ENCODE measurements at regions not wholly inside any gene's neighbourhood (a gene's known extent, or its start where the extent isn't known, plus 50 kb on each side); places are given as distances from the start of the nearest gene placed in this dataset.
"Not testable (repeated sequence)": the region's sequence is repeated elsewhere in the genome, so short reads cannot be mapped to it uniquely, and the experiment has no call there.

DNA sequence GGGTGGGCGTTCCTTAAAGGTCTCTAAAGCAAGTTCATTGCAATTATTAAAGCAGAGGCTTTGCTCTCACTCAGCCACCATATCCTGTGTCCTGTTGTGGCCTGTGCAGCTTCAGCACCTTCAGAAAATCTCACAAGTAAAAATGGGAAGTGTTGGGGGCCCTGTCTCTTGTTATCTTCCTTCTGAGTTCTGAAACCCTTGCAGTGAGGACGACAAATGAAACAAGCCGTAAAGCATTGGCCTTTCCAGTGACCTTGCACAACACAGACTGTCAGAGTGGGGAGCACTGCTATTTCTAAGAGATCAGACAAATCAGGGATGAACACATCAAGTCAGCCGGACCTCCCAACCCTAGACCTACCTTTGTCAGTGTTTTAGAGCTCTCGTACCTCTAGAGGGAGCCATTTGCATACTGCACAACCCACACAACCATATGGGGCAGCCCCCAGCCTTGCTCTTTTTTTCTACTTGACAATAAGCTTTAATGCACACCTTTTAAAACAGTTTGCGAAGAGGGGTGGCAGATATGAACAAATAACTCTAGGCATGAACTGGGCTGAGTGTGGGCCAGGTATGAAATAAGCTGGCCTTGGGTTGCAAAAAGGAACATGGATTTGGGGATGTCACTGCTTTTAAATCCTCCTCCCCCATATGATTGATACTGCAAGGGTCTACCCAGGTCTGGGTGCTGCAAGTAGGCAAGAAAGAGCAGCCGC lies 89.8 kb downstream of the KATNIP start:
- DNase-seq (ENCODE audit: low read depth): no peak

DNA sequence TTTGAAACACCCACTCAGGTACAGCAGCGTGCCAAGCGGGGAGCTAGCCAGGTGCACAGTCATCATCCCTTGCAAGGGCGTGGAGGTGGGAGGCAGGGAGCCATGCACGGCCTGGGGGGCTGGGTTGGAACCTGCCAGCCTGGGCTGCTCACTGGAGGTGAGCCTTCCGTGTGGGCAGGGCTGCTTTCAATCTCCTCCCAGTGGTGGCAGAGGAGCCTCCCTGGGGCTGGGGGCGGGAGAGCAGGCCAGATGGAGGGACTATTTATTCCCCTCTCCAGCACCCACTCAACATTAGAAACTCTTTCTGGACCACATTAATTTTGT lies 90.3 kb downstream of the KATNIP start:
- no peak for DNase-seq (ENCODE audit: low read depth)

DNA sequence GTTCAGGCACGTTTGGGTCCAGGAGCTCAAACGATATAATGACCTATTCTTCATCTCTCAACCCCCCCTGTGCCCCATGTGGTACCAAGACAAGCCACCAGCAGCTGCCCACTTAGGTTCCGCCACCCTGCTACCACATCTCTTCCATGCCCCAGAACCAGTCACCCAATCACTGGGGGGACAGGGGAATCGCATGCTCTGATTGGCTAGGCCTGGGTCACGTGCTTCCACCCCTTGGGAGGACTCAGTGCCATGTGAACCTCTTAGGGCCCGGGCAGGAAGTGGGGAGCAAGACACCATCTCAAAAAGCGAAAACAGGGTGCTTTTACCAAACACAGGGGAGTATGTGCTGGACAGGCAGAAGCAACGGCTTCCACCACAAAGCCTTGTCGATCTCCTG lies 91.3 kb downstream of the KATNIP start:
- DNase-seq (ENCODE audit: low read depth): no peak

DNA sequence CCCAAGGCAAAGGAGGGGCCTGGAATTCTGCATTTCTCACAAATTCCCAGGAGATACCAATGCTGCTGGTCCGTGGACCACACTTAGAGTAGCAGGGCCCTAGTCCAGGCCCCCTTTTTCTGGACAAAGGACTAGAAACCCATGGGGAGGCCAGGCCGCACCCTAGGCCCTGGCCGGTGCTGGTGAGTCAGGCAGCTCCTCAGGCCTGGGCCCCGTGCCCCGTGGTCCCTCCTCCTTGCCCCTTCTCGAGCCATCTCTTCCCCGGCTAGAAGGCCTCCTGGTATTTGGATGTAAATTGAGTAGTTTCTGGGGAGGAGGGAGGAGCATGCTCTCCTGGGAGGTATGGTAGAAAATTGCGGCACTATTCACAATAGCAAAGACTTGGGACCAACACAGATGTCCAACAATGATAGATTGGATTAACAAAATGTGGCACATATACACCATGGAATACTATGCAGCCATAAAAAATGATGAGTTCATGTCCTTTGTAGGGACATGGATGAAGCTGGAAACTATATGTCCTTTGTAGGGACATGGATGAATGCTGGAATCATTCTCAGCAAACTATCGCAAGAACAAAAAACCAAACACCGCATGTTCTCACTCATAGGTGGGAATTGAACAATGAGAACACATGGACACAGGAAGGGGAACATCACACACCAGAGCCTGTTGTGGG lies 91.9 kb downstream of the KATNIP start:
- not testable (repeated sequence) for DNase-seq (ENCODE audit: low read depth)

DNA sequence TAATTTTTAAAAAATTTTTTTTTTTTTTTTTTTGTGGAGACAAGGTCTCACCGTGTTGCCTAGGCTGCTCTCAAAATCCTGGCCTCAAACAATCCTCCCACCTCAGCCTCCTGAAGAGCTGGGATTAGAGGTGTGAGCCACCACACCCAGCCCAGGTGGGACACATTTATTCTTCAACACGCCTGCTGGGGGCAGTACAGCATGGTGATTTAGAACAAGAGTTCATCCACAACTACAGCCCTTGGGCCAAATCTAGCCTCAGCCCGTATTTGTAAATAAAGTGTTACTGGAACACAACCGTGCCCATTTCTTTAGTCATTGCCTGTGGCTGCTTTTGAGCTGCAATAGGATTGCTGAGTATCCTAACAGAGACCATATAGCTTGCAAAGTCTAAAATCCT lies 92.8 kb downstream of the KATNIP start:
- no peak for DNase-seq (ENCODE audit: low read depth)

DNA sequence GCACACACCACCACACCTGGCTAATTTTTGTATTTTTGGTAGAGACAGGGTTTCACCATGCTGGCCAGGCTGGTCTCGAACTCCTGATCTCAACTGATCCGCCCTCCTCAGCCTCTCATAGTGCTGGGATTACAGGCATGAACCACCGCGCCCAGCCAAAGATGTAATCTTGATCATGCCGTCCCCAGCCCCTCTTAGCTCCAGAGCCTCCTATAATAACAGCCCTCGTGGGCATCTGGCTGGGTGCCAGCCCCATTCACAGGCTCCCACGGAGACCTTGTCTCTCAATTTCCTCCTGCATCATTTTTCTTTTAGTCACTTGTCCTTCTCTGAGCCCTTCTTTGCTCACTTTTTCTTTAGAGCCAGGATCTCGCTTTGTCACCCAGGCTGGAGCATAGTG lies 94.2 kb downstream of the KATNIP start:
- no peak for DNase-seq (ENCODE audit: low read depth)

DNA sequence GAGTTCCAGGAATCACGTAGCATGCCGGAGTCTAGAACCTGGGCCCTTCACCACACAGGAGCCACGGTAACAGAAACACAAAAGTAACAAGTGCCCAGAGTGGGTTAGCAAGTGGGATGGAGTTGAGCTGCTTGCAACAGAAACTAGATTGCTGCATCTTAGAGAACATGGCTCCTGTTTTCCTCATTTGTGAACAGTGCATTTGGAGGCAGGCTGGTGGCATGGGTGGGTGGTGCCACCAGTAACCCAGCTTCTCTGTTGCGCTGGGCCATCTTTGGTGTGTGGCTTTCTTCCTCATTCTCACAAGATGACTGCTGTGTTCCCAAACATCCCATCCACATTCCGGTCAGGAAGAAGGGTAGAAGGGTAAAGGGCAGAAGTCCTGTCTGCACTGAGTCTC lies 95.5 kb downstream of the KATNIP start:
- DNase-seq (ENCODE audit: low read depth): no peak

DNA sequence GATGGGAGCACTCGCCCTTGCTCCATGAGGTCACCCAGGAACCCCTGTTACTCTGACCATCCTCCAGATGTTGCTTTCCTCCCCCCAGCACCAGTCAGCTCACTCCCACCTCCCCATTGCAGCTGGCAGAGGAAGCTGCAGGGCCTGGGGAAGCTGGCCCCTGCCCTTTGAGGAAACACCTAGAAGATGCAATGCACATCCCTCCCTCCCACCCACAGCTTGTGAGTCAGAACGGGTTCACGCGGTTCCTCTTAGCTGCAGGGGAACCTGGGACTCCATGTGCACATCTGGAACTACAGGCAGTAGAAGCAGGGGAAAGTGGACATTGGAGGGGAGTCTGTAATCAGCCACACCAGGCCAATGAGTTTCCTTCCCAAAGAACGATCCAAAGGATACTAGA lies 96.9 kb downstream of the KATNIP start:
- no peak for DNase-seq (ENCODE audit: low read depth)

DNA sequence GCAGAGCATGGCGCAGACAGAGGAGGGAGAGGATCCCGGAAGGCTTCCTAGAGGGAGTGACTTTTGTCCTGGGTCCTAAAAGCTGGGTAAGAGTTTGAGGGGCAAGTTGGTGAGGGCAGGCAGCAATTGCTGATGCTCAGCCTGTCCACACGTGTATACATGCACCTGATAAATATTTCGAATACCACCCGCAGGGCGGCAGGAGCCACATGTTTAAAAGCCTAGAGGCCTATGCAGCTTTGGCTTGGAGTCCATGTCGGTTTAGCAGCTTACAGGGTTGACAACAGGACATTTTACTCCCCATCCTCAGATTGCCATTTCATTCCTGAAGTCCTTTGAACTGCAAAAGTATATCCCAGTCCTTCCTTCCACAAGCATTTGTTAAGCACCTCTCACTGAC lies 99.1 kb downstream of the KATNIP start:
- DNase-seq (ENCODE audit: low read depth): no peak

DNA sequence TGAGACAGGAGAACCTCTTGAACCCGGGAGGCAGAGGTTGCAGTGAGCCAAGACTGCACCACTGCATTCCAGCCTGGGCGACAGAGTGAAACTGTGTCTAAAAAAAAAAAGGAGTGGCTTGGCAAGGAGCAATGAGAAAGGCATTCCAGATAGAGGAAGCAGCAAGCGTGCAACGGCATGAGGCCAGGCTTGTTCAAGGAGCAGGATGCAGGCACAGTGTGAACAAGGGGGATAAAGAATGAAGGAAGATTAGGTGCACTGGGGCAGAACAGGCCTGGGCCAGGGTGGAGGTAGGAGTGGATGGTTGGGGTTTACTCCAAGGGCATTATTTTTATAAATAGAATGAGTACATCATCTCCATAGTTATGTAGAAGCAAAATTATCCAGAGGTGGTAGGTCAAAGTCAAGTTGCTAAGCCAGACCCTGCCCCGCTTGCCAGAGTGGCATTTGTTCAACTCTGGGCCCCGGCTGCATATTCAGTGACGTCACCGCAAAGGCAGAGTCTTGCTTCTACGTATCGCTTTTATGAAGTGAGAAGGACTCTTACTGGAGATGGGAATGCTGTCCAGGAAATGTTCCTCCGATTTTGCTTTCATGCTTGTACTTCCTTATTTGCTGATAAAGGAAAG lies 100.2 kb downstream of the KATNIP start:
- no peak for DNase-seq (ENCODE audit: low read depth)

DNA sequence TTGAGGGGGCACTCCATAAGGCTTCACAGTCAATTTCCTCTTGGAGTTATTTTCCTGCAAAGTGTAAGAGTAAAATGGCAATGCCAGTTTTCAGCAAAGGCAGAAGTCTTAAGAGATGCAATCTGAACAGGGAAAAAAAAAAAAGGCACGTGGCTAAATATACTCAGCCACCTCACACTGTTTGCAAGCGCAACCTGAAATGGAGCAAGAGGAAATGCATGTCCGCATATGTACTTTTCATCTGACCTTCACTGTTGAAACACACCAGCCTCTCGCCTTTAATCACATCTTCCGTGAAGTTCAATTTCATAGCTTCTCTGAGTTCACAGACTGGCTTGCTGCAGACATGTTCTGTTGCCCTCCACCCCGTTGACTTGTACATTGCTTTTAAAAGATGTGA lies 101.4 kb downstream of the KATNIP start:
- DNase-seq (ENCODE audit: low read depth): no peak

DNA sequence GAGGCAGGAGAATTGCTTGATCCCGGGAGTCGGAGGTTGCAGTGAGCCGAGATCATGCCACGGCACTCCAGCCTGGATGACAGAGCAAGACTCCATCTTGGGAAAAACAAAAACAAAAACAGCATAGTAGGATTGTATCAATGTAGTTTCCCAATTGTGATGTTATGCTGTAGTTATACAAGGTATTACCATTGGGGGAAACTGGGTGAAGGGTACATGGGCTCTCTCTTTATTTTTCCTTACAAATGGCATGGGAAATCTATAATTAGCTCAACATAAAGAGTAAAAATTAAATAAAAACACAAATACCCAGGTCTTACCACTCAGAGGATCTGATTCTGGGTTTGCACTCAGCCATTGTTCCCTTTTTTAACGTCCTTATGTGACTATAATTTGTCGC lies 107.9 kb downstream of the KATNIP start:
- no peak for DNase-seq (ENCODE audit: low read depth)

DNA sequence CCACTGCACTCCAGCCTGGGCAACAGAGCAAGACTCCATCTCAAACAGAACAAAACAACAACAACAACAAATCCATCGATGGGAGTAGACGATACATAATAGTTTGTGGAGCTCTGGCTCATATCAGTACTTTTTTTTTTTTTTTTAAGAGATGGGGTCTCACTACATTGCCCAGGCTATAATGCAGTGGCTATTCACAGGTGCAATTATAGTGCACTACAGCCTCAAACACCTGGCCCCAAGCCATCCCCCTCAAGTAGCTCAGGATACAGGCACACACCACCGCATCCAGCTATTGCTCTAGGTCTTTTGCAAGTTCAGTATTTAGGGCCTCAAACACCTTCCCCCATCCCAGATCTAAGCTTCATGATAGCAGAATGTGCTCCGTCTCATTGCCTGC lies 110.6 kb downstream of the KATNIP start:
- no peak for DNase-seq (ENCODE audit: low read depth)

DNA sequence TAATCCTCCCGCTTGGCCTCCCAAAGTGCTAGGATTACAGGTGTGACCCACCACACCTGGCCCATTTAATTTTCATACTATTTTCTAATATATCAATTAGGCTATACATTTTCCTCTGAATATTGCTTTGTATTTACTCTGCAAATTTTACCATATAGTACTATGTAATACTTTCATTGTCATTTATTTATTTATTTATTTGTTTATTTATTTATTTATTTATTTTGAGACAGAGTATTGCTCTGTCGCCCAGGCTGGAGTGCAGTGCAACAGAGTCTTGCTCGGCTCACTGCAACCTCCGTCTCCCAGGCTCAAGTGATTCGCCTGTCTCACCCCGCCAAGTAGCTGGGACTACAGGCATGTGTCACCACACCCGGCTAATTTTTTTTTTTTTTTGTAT lies 113.3 kb downstream of the KATNIP start:
- not testable (repeated sequence) for DNase-seq (ENCODE audit: low read depth)

DNA sequence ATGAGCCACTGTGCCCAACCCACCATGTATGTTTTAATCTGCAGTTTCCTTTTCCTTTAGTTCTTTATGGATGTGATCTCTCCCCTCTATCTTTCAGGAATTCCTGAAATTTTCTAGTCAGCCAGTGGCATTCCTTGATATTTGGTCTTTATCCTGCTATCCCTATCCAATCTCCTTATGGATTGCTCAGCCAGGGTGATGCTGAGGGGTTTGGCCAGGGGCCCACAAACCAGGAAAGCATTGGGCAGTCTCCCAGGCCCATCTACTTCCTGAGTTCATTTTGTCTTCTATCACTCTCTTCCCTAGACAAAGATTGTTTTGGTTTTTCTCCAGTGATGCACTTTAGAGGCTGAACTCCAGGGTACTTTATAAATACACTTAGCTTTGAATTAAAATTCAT lies 115.9 kb downstream of the KATNIP start:
- DNase-seq (ENCODE audit: low read depth): no peak

DNA sequence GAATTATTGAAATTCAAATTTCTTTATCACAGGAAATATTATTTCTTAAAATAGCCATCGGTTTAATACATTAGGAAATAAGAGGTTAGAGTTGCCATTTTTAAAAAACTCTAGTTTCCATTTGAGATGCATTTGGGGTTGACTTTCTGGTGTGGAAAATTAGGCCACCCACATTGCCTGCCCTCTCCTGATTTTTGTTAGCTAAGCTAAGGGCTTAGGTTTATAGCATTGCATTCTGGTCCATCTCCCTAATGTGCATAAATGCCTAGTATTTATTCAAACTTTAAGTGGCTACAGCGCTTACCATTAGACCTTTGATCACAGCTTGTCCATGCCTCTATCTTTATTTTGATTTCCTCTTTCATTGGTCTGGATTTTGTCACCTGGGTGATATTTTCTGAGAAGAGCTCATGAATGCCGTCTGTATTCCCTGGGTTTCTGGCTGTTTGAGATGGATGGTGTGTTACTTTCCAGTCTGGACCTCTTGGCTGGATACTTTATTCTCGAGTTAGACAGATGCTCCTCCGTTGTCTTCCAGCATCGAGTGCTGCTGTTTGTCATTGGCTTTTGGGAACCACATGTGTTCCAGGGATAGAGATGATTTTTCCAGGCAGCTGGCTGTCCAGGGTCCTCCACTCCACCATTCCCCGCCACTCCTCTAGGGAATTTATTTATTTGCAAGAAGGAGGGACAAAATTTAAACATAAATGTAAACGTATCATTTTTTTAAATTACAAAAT lies 120.3 kb downstream of the KATNIP start:
- no peak for DNase-seq (ENCODE audit: low read depth)

DNA sequence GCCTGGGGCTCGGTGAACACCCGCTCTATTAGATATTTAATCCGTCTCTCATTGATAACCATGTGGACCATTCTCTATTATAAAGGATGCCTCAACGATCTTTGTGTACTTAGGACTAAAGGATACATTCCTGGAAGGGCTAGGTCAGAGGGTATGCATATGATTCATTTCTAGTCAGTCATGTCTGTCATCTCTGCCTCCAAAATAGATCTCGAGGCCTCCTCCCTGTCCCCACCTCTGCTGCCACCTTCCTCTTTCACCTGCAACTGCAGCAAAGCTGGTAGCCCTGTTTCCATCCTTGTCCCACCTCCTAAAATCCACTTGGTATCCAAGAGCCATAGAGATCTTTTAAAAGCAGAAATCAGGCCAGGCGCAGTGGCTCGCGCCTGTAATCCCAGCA lies 121.5 kb downstream of the KATNIP start:
- no peak for DNase-seq (ENCODE audit: low read depth)

DNA sequence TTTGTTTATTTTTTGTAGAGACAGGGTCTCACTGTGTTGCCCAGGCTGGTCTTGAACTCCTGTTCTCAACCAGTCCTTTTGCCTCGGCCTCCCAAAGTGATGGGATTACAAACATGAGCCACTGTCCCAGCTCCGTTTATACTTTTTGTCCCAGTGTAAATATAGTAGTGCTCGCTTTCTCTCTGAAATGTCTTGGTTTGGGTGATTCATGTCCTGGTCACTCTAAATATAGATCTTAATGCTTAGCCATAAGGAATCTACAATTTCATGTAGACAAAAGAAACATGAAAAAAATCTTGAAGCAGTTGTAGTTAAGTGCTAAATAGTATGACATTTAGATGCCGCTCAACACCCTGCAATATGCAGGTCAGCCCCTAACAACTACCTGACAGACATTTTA lies 126.9 kb downstream of the KATNIP start:
- no peak for DNase-seq (ENCODE audit: low read depth)

DNA sequence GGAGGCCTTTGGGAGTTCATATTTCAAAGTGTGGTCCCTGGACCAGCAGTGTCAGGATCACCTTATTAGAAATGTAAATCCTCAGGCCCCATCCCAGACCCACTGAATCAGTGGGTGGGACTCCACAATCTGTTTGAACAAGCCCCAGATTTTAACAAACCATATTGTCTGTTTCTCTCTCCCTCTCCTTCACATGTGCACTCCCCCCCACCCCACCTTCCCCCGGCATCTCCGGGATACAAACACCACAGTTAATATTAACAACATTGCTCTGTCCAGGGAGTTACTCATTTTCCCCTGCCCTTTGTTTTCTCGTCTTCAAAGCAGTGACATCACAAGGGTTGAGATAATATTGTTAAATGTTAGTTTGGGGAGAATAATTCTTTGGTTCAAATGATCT lies 127.3 kb downstream of the KATNIP start:
- DNase-seq (ENCODE audit: low read depth): no peak

DNA sequence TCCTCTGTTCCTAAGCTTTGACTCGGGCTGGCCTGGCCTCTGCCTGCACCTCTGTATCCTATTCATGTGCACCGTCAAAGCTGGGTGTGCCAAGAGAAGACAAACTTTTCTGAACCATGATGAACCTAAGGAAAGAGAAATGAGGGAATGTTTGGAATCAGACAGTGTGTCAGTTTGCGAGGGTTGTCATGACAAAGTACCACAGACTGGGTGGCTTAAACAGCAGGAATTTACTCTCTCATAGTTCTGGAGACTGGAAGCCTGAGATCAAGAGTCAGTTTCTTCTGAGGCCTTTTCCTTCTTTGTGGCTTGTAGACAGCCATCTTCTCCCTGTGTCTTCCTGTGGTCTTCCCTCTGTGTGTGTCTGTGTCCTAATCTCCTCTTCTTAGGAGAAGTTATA lies 129.0 kb downstream of the KATNIP start:
- no peak for DNase-seq (ENCODE audit: low read depth)

DNA sequence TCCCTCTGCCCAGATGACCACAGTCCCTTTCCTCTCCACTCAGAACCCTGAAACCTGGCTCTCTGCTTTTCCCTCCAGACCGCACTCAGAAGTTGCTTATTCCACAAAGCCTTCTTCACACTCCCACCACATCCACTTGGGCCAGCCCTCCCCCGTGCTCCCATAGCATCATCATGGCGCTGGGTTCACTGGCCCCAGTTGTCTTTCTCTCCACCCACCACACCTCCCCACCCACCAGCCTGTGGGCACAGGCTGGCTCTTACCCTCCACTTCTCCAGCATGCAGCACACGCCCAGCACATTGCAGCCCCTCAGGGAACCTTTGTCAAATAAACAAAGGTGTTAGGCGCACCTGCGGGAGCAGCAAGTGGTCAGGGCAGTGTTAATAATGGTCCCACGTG lies 130.0 kb downstream of the KATNIP start:
- DNase-seq (ENCODE audit: low read depth): no peak

DNA sequence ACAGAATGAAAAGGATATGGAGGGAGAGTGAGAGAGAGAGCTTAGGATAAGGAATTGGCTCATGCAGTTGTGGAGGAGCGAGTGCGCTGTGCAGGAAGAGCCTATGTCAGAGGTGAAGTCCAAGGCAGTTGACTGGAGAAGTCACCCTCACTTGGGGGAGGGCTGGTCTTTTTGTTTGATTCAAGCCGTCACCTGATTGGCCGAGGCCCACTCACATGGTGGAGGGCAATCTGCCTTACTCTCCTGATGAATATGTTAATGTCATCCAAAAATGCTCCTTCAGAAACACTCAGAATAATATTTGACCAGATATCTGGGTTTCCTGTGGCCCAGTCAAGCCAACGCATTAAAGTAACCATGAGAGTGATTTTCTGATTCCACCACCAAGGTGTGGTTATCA lies 131.7 kb downstream of the KATNIP start:
- no peak for DNase-seq (ENCODE audit: low read depth)

DNA sequence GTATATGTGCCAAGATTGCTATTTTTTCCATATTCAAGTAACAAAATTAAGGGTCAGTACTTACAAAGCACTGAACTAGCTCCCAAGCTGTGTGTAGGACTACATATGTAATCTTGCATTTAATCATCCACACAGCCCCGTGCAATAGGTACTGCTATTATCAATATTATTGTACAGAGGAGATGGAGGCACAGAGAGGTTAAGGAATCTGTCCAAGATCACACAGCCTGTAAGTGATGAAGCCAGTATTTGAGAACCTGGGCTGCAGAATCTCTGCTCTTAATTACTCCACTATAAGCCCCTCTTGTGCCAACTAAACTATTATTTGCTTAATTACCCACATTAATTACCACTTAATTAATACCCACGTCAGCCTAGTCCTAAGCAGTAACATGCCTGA lies 134.1 kb downstream of the KATNIP start:
- no peak for DNase-seq (ENCODE audit: low read depth)

All from GM04503 (cell line).